ENCODE measurements at regions not wholly inside any gene's neighbourhood (a gene's known extent, or its start where the extent isn't known, plus 50 kb on each side); places are given as distances from the start of the nearest gene placed in this dataset.

DNA sequence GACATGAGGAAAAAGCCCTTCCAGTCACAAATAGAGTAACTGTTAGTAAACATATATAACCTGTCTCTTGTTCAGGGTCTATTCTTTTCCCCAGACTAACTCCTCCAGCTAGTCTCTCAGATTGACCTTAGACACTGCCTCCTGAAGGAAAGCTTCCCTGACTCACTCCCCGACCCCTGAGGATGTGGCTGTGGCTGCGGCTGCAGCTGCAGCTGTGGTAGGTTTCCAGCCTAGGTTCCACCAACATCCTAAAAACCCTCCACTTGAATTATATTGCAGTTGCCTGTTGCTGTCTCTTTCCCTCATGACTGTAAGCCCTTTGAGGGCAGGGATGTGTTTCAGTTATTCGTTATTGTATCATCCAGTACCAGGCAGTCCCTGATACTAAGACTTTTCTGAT is 132.9 kb upstream of the C1orf21 start:
- TF ChIP-seq ATRX (CRISPR knock-in tag; IDR thresholded peaks at IDR 0.05; ENCODE audit: borderline replicate concordance) (no peak), RBM39 (IDR thresholded peaks at IDR 0.05; ENCODE audit: low read depth, low read length, poor library complexity, severe bottlenecking) (no peak), YEATS4 (CRISPR knock-in tag; IDR thresholded peaks at IDR 0.05; ENCODE audit: borderline replicate concordance) (no peak), EP300 (IDR thresholded peaks at IDR 0.05; ENCODE audit: low read depth in 2 of 2, low read length in 2 of 2) (no peak), EP300 (CRISPR knock-in tag; IDR thresholded peaks at IDR 0.05; ENCODE audit: borderline replicate concordance) (no peak), SMAD9 (CRISPR knock-in tag; IDR thresholded peaks at IDR 0.05) (no peak), POLR2AphosphoS5 (IDR thresholded peaks at IDR 0.05; ENCODE audit: low read depth, low read length) (no peak), ZNF383 (CRISPR knock-in tag; IDR thresholded peaks at IDR 0.05; ENCODE audit: borderline replicate concordance) (no peak), ZNF124 (CRISPR knock-in tag; IDR thresholded peaks at IDR 0.05) (no peak), CREB1 (IDR thresholded peaks at IDR 0.05) (no peak), CREB1 (CRISPR knock-in tag; IDR thresholded peaks at IDR 0.05) (no peak), ZNF639 (CRISPR knock-in tag; conservative IDR thresholded peaks at IDR 0.05) (no peak)
- TF ChIP-seq, protein P1, sequence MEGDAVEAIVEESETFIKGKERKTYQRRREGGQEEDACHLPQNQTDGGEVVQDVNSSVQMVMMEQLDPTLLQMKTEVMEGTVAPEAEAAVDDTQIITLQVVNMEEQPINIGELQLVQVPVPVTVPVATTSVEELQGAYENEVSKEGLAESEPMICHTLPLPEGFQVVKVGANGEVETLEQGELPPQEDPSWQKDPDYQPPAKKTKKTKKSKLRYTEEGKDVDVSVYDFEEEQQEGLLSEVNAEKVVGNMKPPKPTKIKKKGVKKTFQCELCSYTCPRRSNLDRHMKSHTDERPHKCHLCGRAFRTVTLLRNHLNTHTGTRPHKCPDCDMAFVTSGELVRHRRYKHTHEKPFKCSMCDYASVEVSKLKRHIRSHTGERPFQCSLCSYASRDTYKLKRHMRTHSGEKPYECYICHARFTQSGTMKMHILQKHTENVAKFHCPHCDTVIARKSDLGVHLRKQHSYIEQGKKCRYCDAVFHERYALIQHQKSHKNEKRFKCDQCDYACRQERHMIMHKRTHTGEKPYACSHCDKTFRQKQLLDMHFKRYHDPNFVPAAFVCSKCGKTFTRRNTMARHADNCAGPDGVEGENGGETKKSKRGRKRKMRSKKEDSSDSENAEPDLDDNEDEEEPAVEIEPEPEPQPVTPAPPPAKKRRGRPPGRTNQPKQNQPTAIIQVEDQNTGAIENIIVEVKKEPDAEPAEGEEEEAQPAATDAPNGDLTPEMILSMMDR (CRISPR knock-in tag; IDR thresholded peaks at IDR 0.05): no peak
- TF ChIP-seq, protein P2, sequence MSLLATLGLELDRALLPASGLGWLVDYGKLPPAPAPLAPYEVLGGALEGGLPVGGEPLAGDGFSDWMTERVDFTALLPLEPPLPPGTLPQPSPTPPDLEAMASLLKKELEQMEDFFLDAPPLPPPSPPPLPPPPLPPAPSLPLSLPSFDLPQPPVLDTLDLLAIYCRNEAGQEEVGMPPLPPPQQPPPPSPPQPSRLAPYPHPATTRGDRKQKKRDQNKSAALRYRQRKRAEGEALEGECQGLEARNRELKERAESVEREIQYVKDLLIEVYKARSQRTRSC (CRISPR knock-in tag; IDR thresholded peaks at IDR 0.05; ENCODE audit: low read depth): no peak
